ENCODE measurements at regions not wholly inside any gene's neighbourhood (a gene's known extent, or its start where the extent isn't known, plus 50 kb on each side); places are given as distances from the start of the nearest gene placed in this dataset.

GRCh38 chr21:38988509-38989378 is 183.0 kb downstream of the ETS2 start:
- peaks cover 0 to 61% (median 53%) of the 10 kb centered on the region in 4 donors for H3K4me1 ChIP-seq
- no peaks in the 10 kb centered on the region for H3K27me3 ChIP-seq
- no peaks in the 10 kb centered on the region for H3K9me3 ChIP-seq
- DNase-seq: no peak
- TF ChIP-seq CTCF (IDR thresholded peaks at IDR 0.05): no peak
- H3K4me3 ChIP-seq: no peak overlapping the region
- intact Hi-C loops (cut with DNase I; ENCODE audit: low total_unique reads): no loop called here
- peak overlapping the region in 1 of 2 donors; percentile 33 for H3K27ac ChIP-seq
- no peaks in the 10 kb centered on the region for H3K36me3 ChIP-seq

- Histone ChIP-seq H3K4me3 (no peak overlapping the region), H3K27me3 (no peaks in the 10 kb centered on the region), H3K9me3 (no peaks in the 10 kb centered on the region), H3K36me3 (no peaks in the 10 kb centered on the region), H3K27ac (peak overlapping the region; percentile 33 to 47), H3K4me1 (peaks cover 0 to 52% (median 44%) of the 10 kb centered on the region in 4 donors)
- intact Hi-C loops (cut with DNase I; ENCODE audit: low total_unique reads): no loop called here
- TF ChIP-seq CTCF (IDR thresholded peaks at IDR 0.05): no peak
- DNase-seq: no peak
Observed at GRCh38 chr21:38987633-38988508, 182.1 kb downstream of the ETS2 start.

DNA sequence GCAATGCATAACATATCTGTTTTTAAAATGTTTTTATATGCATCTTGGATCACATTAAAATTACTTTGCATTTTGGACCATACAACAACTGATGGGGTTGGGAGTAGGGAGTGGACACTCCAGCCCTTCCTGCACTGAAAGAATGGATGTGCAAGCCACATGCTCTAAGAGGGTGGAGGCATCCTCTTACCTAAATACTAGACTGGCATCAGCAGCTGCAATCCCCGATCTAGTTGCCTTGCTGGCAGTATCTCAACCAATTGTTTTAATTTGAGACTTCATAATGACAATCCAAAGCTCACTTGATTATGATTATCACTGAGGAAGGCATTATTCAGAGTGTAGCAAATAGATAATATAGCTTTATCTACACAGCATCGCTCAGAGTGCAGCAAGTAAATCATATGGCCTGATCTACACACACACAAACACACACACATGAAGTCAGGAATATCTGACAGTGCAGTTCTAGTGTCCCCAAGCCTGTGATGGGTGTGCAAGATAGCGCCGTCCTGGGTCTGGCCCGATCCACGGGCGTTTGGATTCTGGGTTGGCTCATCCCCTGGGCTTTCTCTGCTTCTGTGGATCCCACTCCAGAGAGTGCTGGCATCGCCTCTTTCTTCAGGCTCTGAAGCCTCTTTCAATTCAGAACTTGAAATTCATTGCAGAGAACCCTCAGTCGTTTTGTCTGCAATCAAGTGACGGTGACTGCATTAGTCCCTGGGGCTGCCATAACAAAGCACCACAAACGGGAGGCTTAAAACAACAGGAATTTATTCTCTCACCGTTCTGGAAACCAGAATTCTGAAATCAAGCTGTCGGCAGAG is 181.3 kb downstream of the ETS2 start:
- Histone ChIP-seq H3K4me1 (peaks cover 0 to 43% (median 36%) of the 10 kb centered on the region in 4 donors), H3K36me3 (no peaks in the 10 kb centered on the region), H3K9me3 (no peaks in the 10 kb centered on the region), H3K27me3 (no peaks in the 10 kb centered on the region), H3K4me3 (no peak overlapping the region), H3K27ac (peak overlapping the region; percentile 33 to 47)
- no peak for DNase-seq
- intact Hi-C loops (cut with DNase I; ENCODE audit: low total_unique reads): no loop called here
- no peak for TF ChIP-seq CTCF (IDR thresholded peaks at IDR 0.05)

- TF ChIP-seq CTCF (IDR thresholded peaks at IDR 0.05): no peak
- H3K27me3 ChIP-seq: no peaks in the 10 kb centered on the region
- no peak overlapping the region for H3K4me3 ChIP-seq
- peaks cover 0 to 40% (median 34%) of the 10 kb centered on the region in 4 donors for H3K4me1 ChIP-seq
- H3K9me3 ChIP-seq: no peaks in the 10 kb centered on the region
- no peaks in the 10 kb centered on the region for H3K36me3 ChIP-seq
- DNase-seq: no peak
- no peak overlapping the region for H3K27ac ChIP-seq
- intact Hi-C loops (cut with DNase I; ENCODE audit: low total_unique reads): no loop called here
Observed at GRCh38 chr21:38986406-38986805, 180.7 kb downstream of the ETS2 start.
